ENCODE measurements at regions not wholly inside any gene's neighbourhood (a gene's known extent, or its start where the extent isn't known, plus 50 kb on each side); places are given as distances from the start of the nearest gene placed in this dataset.
A peak's percentile ranks its signal among the peaks of the same experiment; 100 is the strongest.

DNA sequence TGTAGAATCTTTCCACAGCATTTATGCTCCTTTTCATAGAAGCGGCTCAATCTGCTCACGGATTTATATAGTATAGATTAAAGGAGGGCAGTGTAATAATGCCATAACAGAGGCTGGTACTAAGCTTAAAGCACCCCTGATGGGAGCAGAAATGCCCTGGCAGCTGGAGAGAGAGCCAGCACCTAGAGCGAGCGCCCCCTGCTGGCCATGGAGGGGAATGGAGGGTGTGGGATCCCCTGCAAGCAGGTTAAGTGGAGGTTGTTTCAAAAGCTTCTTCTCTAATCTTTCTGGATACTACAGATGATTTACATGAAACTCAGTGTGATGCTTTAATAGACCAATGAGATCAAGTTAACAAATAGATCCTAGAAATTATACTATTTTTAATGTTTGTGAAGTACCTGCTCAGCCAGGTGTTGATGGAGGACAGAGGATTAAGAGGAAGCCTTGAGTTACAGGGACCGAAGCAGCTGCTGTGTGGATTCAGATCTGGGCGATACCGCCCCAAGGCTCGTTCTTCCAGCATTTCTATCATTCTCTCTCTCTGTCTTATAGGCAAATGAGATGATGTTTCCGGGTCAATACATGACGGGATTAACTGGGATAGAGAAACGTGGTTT is 1519.3 kb upstream of the TMEM132C start:
- Histone ChIP-seq H3K4me3 (no peak overlapping the region), H3K27me3 (no peaks in the 10 kb centered on the region), H3K4me1 (no peaks in the 10 kb centered on the region), H3K27ac (no peak overlapping the region), H3K9me3 (no peaks in the 10 kb centered on the region), H3K36me3 (no peaks in the 10 kb centered on the region)
- DNase-seq: no peak
- TF ChIP-seq, protein P1, sequence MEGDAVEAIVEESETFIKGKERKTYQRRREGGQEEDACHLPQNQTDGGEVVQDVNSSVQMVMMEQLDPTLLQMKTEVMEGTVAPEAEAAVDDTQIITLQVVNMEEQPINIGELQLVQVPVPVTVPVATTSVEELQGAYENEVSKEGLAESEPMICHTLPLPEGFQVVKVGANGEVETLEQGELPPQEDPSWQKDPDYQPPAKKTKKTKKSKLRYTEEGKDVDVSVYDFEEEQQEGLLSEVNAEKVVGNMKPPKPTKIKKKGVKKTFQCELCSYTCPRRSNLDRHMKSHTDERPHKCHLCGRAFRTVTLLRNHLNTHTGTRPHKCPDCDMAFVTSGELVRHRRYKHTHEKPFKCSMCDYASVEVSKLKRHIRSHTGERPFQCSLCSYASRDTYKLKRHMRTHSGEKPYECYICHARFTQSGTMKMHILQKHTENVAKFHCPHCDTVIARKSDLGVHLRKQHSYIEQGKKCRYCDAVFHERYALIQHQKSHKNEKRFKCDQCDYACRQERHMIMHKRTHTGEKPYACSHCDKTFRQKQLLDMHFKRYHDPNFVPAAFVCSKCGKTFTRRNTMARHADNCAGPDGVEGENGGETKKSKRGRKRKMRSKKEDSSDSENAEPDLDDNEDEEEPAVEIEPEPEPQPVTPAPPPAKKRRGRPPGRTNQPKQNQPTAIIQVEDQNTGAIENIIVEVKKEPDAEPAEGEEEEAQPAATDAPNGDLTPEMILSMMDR (IDR thresholded peaks at IDR 0.05): peak; percentile 64 to 81 (median 71)
- no peak for TF ChIP-seq POLR2A (IDR thresholded peaks at IDR 0.05)
- 54 to 55% methylated on average over 10 to 11 of the region's 11 CpGs for WGBS, 2 donors
- intact Hi-C loops (cut with DNase I): no loop called here

DNA sequence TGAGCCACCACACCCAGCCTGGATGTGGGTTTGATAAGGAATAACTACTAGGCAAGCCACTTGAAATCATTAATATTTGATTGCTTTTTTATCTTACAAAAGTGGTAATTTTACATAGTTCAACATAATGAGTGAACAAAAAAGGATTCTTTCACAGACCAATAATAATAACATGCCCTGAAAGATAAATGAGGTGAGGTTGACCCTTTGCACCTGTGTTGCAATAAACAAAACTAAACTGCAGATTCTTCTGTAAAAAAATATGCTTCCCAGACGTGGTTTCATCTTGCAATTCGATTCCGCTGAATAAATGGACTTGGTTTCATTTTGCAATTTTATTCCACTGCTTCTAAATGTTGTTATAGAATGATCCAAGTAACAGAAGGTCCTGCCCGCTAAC is 1514.9 kb upstream of the TMEM132C start:
- DNase-seq: no peak
- intact Hi-C loops (cut with DNase I): no loop called here
- Histone ChIP-seq H3K27ac (no peak overlapping the region), H3K36me3 (no peaks in the 10 kb centered on the region), H3K9me3 (no peaks in the 10 kb centered on the region), H3K27me3 (no peaks in the 10 kb centered on the region), H3K4me1 (no peaks in the 10 kb centered on the region), H3K4me3 (no peak overlapping the region)
- TF ChIP-seq POLR2A (IDR thresholded peaks at IDR 0.05): no peak
- TF ChIP-seq, protein P1 (IDR thresholded peaks at IDR 0.05): no peak
- WGBS, 2 donors: 58 to 63% methylated on average over 4 of the region's 4 CpGs

DNA sequence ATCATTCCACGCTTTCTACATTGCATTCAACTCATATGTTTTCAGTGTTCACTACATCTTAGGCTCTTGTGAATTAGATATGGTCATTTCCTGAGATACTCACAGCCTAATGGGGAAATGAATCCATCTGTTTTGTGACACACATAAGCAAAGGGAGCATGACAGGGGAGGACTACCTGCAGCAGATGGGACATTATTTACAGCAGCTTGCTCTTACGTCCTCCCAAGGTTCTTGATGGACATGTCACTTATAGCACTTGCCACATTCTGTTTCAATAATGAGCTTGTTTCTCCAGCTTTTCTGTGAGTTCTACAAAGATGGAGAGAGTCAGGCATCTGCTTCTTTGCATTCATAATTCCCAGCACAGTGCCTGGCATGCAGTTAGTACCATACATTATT is 1509.6 kb upstream of the TMEM132C start:
- Histone ChIP-seq H3K27ac (no peak overlapping the region), H3K27me3 (no peaks in the 10 kb centered on the region), H3K9me3 (no peaks in the 10 kb centered on the region), H3K36me3 (no peaks in the 10 kb centered on the region), H3K4me1 (no peaks in the 10 kb centered on the region), H3K4me3 (no peak overlapping the region)
- 73 to 76% methylated on average over 2 of the region's 2 CpGs for WGBS, 2 donors
- intact Hi-C loops (cut with DNase I): no loop called here
- no peak for DNase-seq
- TF ChIP-seq POLR2A (IDR thresholded peaks at IDR 0.05): no peak
- TF ChIP-seq, protein P1 (IDR thresholded peaks at IDR 0.05): no peak

DNA sequence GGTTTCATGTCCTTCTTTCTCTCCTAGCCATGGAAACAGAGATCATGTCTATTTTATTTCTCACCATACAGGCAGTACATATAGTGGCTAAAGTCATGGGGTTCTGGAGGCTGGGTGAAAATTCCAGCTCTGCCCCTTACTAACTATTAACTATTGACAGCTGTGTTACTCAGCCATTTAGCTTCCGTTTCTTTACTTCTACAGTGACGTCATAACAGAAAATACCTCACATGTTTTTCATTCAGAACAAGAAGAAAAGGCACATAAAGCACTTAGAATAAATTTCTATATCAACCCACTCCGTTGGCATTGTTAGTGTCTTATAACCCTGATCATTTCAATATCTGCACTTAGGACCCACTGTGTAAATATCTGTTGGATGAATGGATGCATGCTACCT is 1506.9 kb upstream of the TMEM132C start:
- H3K4me1 ChIP-seq: no peaks in the 10 kb centered on the region
- DNase-seq: no peak
- WGBS, 2 donors: 59 to 81% methylated on average over 3 of the region's 3 CpGs
- TF ChIP-seq POLR2A (IDR thresholded peaks at IDR 0.05): no peak
- TF ChIP-seq, protein P1 (IDR thresholded peaks at IDR 0.05): no peak
- H3K4me3 ChIP-seq: no peak overlapping the region
- H3K27ac ChIP-seq: no peak overlapping the region
- intact Hi-C loops (cut with DNase I): no loop called here
- H3K9me3 ChIP-seq: peaks cover 0 to 20% (median 16%) of the 10 kb centered on the region in 3 donors
- H3K27me3 ChIP-seq: no peaks in the 10 kb centered on the region
- no peaks in the 10 kb centered on the region for H3K36me3 ChIP-seq

DNA sequence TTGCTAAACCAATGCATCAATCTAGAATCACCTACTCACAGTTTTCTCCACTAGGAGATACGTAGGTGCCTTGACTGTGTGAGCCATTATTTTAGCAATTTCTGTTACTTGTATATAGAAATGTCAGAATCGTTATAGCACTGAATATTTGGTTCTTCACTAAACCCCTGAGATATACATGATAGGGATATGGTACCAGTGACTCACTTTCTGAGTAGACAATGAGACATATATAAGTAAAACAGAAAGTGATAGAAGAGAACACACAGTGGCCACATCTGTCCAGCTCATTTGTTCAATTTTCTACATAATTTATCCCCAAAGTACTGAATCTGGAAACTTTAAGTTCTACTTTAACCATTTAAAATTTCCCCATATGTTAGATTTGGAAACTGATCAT is 1505.5 kb upstream of the TMEM132C start:
- Histone ChIP-seq H3K4me3 (no peak overlapping the region), H3K27me3 (no peaks in the 10 kb centered on the region), H3K9me3 (peaks cover 0 to 20% (median 16%) of the 10 kb centered on the region in 3 donors), H3K36me3 (no peaks in the 10 kb centered on the region), H3K27ac (no peak overlapping the region), H3K4me1 (no peaks in the 10 kb centered on the region)
- TF ChIP-seq POLR2A (IDR thresholded peaks at IDR 0.05): no peak
- 59 to 68% methylated on average over 2 of the region's 2 CpGs for WGBS, 2 donors
- intact Hi-C loops (cut with DNase I): no loop called here
- no peak for DNase-seq

DNA sequence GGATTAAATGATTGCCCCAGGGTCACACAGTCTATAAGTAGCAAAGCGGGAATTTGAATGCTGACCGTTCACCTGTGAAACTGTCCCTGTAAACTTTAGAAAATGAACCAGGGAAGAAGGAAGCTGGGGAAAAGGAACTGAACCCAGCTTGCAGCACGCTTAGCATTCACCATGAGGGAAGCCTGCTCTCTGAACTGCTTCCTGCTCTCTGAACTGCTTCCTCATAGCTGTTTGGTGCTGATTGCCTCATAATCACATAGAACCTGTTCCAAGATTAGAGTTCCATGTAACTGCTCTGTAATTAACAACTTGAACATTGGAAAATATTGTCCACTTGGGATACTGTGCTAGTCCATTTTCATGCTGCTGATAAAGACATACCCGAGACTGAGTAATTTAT is 1504.8 kb upstream of the TMEM132C start:
- WGBS, 2 donors: 64 to 70% methylated on average over 4 of the region's 4 CpGs
- DNase-seq: no peak
- no peaks in the 10 kb centered on the region for H3K4me1 ChIP-seq
- no peak overlapping the region for H3K27ac ChIP-seq
- H3K27me3 ChIP-seq: no peaks in the 10 kb centered on the region
- peaks cover 0 to 20% (median 18%) of the 10 kb centered on the region in 3 donors for H3K9me3 ChIP-seq
- no peak overlapping the region for H3K4me3 ChIP-seq
- TF ChIP-seq, protein P1 (IDR thresholded peaks at IDR 0.05): no peak
- TF ChIP-seq POLR2A (IDR thresholded peaks at IDR 0.05): no peak
- no peaks in the 10 kb centered on the region for H3K36me3 ChIP-seq
- intact Hi-C loops (cut with DNase I): no loop called here
